ENCODE measurements at regions not wholly inside any gene's neighbourhood (a gene's known extent, or its start where the extent isn't known, plus 50 kb on each side); places are given as distances from the start of the nearest gene placed in this dataset.

- DNase-seq, result no peak
Measured at GRCh38 chr2:220674033-220674432, 898.1 kb downstream of the EPHA4 start.

DNA sequence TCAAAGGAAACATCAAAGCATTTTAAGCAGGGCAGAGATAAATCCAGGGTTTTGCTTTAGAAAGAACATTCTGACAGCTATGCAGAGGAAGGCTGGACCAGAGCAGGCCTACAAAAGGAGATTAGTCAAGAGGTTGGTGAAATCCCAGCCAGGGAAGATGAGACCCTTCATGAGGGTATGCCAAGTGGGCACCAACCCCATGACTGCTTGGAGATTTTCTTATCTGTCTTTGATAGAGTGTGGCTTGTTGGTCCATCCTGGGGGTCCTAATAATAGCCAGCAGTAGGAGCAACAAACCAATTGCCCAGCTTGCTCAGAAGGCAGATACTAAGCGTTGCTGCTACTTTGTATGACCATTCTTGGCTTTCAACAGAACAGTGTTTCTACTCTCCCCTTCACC lies 895.4 kb downstream of the EPHA4 start:
- no peak for DNase-seq

DNA sequence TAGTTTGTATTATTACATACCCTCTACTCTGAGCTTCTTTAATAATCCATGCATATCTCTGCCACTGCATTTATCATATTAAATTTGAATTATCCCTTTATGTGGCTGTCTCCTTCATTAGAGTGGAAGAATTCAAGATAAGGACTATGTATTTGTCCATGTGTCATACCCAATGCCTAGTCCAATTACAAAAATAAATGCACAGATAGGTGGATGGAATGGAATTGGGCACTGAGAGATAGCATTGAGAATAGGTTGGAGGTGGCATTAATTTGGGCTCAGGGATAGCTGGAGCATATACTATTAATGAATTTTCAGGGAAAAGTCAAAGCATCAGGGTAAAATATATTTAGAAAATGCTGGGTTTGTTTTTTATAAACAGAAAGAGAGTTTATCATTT lies 893.2 kb downstream of the EPHA4 start:
- no peak for DNase-seq

DNA sequence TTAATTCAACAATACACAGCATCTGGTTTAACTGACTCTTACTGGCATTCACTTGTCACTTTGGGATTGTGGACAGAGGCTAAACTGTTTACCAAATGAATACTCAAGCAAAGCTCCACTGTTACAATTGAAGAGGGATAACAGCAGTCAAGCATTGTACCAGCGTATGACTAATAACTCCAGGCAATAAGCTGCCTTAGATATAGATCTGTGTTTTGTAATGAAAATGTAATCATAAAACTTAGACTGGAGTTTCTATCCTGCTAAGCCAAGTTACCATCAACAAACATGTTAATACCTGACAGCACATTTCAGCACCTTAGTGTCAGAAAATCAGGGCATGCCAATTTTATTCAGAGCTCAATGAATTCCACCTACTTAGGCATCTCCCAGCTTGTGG lies 889.5 kb downstream of the EPHA4 start:
- no peak for DNase-seq

DNA sequence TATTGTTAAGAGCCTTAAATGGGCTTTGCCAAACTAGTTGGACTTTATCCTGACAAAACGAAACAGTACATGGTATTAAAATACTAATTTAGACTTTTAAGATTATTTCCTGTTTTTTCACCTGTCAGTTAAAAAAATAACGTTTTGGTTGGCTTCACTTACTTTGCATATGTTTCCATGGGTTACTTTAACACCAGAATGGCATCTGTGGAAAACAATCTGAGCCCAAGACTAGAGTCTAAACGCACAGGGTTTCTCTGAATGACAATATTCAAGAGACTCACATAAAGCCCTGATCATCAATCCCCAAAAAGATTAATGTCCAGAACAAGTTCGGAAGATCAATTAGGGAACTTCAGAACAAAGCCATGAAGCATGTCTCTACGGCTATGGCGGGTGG lies 888.0 kb downstream of the EPHA4 start:
- DNase-seq, result peak; percentile 61

DNA sequence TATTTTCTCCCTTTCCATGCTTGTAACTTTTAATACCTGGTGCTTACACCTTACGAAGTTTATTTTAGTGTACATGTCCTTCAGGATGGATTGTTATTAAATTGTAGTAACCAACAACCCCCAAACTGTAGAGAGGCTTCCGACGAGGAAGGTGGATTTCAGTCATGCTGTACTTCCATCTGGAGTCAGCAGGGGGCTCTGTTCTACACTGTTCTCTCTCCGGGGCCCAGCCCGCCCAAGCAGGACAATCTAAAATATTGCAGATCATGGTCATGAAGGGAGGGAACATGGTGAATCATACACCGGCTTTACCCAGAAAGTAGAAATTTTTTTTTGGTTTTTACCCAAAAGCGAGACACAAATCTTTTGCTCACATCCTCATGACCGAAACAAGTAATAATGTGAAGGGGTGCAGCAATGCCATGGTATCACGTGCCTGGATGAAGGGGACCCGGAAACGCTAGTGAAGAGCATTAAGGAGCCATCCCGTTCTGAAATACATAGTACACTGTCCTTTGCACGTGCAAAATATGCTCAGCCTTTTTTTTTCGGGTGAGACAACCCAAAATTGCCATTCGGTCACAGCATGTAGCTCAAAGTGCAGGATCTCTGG lies 884.8 kb downstream of the EPHA4 start:
- peak; percentile 20 for DNase-seq

DNA sequence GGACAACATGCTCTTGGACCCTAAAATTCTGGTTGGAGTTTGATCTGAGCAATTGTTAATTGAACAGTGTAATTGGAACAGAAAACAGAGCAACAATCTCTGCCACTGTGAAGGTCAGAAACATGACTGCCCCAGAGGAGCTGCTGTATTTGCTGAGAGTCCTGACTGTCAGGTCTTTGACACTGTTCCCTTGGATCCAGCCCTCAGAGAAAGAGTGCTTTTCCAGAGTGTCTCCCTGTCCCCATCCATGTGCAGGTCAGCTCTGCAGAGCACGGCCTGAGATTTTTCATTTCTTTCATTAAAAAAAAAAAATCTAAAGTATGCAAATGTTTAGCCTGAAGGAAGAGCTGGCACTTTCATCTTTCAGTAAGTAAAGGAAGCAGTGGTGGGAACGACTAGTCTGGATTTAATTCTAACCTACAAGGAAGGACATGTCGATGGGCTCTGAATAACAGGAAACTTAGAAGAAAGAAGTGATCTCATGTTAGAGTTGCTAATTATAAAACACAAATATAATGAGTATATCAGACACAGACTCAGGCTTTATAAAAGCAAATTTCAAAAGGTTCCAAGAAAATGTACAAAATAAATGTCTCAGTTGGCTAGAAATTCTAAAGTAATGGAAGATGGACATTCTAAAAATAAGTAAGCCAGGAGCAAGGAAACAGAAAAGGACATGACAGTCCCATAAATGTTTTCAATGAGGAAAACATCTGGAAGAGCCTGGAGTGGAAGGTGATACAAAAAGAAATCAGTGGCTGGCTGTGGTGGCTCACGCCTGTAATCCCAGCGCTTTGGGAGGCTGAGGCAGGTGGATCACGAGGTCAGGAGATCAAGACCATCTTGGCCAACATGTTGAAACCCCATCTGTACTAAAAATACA lies 876.5 kb downstream of the EPHA4 start:
- no peak for DNase-seq

DNA sequence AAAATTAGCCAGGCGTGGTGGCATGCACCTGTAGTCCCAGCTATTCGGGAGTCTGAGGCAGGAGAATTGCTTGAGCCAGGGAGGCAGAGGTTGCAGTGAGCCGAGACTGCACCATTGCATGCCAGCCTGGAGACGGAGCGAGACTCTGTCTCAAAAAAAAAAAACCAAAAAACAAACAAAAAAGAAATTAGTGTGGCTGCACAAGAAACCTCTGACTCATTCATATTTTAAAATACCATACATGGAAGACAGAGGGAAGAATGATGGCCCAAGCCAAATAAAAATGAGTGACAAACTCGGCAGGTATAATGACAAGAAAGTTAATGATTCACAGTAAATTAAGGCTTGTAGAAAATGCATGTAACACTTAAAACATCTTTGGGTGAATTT lies 875.8 kb downstream of the EPHA4 start:
- no peak for DNase-seq

DNA sequence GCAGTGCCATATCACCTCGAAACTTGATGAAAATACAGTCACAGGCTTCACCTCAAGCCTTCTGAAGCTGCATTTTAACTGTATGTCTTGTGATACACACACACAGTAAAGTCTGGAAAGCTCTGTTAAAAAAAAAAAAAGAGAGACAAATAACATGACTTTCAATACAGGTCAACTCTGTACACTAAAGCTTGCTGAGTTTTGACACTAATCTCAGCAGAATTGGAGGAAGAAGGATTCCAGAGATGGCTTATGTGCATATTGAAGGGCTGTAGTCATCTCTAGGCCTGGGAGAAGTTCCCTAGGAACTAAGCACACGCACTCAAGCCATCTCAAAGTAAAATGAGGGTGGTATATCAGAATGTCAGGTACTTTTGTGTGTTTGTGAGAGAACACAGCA lies 875.1 kb downstream of the EPHA4 start:
- no peak for DNase-seq

- no peak for DNase-seq
Measured at GRCh38 chr2:220701115-220701514, 871.0 kb downstream of the EPHA4 start.

DNA sequence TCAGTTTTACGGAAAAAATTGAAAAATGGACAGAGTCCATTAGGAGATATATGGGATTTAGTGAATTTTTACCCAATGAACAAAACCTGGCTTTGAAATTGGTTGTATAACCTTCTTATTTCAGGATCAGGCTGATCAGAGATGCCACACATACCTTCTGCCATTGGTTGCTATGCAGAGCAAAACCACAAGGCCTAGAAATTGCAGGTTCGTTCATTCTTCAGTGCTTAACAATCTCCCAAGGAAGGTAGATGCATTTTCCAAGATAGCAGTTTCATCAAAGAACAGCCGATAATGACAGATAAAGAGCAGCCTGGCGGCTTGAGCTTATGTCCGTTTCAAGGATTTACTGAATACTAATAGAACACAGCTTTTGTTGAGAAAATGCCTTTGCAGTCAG lies 868.8 kb downstream of the EPHA4 start:
- DNase-seq, result no peak

DNA sequence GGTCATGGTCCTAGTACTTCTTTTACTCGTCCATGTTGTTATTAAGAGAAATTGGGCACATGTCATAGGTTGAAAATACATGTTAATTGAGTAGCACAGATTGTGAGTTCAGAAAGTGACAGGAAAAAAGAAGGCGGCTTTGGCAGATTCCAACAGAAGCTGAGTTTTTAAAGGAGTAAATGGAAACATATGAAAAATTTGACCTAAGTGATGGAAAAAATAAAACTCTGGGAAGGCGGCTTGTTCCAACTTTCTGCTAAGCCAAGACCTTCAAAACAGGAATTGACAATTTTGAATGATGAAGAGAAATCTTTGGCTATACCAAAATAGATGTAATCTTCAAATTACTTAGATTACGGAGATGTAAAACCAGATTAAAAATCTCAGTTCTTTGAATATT lies 868.0 kb downstream of the EPHA4 start:
- DNase-seq, result no peak

DNA sequence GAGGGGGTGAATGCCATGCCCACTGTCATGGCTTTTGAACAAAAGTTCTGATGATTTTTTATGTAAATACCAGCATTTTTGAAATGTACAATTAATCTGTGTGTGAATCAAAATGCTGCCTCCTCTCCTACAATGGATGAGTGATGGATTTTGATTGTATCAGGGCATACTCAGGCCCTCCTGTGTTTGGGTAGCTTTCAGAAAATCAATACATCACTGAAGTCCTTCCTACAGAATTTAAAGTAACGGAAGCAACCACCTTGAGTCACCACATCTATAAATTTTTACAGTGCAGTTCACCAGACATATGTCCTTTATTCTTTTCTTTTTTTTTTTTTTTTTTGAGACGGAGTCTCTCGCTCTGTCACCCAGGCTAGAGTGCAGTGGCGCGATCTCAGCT lies 867.3 kb downstream of the EPHA4 start:
- DNase-seq, result no peak

- DNase-seq, result no peak
Measured at GRCh38 chr2:220705678-220706077, 866.4 kb downstream of the EPHA4 start.

DNA sequence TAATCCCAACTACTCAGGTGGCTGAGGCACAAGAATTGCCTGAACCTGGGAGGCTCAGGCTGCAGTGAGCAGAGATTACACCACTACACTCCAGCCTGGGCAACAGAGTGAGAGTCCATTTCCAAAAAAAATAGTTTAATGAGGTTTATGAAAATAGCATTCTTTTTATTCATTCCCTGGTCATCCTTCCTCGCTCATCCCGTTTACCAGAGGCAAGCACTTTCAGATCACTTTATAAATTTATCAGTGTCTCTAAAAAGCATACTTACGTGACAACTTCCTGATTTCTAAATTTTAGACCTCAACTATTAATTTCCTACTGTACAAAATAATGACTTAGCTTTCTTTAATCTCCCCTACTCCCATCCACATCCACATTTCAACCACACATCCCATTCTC lies 864.8 kb downstream of the EPHA4 start:
- no peak for DNase-seq

DNA sequence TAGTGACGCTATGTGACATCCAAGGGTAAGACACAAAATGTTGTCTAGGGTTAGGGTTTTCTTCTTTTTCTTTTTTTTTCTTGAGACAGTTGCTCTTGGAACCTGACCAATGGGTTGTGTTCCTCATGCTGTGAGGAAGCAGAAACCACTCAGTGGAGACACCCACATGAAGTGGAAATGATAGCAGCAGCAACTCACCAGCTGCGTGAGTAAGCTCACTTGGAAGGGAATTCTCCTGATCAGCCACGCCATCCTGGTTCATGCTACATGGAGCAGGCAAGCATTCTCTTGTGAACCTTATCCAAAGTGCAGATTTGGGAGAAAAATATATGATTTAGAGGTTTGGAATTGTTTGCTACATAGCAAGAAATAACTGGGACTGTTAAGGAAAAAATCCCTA lies 863.7 kb downstream of the EPHA4 start:
- no peak for DNase-seq

DNA sequence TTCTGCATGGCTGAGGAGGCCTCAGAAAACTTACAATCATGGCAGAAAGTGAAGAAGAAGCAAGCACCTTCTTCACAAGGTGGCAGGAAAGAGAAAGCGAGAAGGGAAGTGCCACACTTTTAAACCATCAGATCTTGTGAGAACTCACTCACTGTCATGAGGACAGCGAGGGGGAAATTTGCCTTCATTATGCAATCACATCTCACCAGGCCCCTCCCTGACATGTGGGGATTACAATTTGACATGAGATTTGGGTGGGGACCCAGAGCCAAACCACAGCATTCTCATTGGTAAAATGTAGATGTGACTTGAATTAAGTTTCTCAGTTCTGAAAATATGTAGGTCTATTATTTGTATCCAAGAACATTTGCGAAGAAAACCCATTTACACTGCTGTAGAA lies 854.8 kb downstream of the EPHA4 start:
- DNase-seq, result no peak

GRCh38 chr2:220736778-220737177 lies 835.3 kb downstream of the EPHA4 start:
- no peak for DNase-seq

GRCh38 chr2:220743203-220743602 lies 828.9 kb downstream of the EPHA4 start:
- DNase-seq, result no peak

- no peak for DNase-seq
Measured at GRCh38 chr2:220744861-220745260, 827.2 kb downstream of the EPHA4 start.

DNA sequence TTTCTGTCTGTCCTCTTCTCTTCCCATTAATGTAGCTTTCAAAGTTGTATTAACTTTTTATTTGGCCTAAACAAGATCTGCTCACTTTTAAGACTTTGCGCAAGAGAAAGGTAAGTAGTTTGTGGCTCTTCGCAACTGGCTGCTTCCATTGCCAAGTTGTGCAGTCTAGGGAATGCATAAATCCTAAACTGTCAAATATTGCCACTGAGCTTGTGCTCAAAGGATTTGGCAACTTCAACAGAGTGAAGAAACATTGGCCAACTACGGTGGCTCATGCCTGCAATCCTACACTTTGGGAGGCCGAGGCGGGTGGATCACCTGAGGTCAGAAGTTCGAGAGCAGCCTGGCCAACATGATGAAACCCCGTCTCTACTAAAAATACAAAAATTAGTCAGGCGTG lies 826.4 kb downstream of the EPHA4 start:
- no peak for DNase-seq

DNA sequence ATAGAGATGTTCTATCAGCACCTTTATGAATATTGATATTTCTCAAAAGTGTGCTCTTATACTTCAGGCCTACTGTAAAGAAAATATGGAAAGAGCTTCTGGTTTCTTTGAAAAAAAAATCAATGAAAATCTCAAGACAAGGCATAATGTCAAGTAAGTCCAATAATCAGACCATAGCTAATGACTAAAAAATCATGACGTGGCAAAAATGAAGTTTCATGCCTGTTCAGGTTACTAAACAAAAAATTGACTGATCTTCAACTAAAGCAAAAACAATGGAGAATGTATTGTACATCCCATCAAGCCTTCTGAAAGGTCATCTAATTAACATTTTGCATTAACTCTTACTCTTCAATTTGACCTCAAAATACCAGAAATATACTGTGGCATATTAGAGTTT lies 824.4 kb downstream of the EPHA4 start:
- DNase-seq, result no peak

GRCh38 chr2:220748875-220749479 lies 823.1 kb downstream of the EPHA4 start:
- DNase-seq, result no peak

DNA sequence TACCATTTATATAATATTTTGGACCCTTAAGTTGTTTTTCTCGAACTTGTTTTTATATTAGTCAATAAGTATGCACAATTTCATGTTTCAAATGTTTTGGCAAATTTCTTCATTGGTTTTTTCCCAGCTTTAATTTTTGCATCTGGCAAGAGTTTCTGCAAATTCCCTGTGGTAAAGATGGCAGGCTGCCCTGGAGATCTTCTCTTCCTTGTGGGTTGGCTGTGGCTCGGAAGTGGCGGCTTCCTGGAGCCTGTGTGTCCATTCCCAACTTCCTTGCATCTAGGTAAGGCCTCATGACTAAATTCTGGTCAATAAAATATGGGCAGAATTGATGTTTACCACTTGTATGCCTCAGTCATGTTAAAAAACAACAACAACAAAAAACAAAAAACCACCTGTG lies 818.6 kb downstream of the EPHA4 start:
- no peak for DNase-seq
